Jurkat, Clone E6-1 (cell line): ENCODE measurements at regions not wholly inside any gene's neighbourhood (a gene's known extent, or its start where the extent isn't known, plus 50 kb on each side); places are given as distances from the start of the nearest gene placed in this dataset.

ENCODE experiments used
- DNase-seq: peaks from one replicate; pipeline ENCODE4 v3.0.0-alpha.2; 2011; ENCODE audit warnings: low read depth, low spot score
- H3K4me3 ChIP-seq: 2 replicates; pipeline ENCODE4 v1.5.1; 2011; ENCODE audit warnings: mild to moderate bottlenecking, low read length, control low read depth, moderate library complexity

DNA sequence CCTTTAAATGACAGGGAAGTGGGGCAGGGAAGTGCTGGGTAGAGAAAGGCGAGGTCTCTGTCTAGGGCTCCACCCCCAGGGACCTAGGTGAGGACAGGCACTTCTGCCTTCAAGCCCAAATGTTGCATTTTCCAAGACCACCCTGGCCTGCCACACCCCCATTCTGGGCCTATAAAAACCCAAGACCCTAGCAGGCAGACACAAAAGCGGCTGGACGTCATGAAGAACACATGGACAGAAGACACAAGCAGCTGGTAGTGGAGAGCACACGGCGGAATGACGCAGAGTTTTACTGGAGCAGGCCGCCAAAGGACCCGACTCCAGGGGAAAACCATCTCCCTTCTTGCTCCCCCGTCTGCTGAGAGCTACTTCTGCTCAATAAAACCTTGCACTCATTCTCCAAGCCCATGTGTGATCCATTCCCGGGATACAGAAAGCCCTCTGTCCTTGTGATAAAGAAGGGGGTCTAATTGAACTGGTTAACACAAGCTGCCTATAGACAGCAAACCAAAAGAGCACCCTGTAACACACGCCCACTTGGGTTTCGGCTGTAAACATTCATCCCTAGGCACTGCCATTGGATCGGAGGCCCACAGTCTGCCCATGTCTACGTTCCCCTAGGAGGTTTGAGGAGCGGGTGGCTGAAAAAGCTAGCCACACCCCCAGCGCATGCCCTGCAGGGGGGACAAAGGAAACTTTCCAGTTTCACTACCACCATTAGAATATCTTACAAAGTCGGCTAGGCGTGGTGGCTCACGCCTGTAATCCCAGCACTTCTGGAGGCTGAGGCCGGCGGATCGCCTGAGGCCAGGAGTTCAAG lies 622.2 kb upstream of the SALL1 start:
- no peak overlapping the region for H3K4me3 ChIP-seq
- DNase-seq = no peak

DNA sequence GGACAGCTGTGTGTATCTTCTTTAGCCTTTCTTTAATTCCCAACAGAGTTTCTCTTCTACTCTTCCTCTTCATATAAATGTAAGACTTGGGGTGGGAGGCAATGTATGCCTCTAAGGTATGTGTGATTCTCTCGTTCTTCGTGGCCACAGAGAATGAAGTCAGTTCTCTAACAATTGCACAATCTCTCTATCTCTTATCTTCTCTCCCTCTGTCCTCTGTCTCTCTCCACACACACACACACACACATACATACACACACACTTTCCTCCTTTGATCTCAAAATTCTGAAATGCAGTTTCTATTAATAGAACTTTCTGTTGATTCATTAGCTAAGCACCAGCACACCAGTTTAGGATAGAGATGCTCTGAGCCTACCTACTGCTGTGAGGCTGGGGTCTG lies 615.7 kb upstream of the SALL1 start:
- no peak for DNase-seq

DNA sequence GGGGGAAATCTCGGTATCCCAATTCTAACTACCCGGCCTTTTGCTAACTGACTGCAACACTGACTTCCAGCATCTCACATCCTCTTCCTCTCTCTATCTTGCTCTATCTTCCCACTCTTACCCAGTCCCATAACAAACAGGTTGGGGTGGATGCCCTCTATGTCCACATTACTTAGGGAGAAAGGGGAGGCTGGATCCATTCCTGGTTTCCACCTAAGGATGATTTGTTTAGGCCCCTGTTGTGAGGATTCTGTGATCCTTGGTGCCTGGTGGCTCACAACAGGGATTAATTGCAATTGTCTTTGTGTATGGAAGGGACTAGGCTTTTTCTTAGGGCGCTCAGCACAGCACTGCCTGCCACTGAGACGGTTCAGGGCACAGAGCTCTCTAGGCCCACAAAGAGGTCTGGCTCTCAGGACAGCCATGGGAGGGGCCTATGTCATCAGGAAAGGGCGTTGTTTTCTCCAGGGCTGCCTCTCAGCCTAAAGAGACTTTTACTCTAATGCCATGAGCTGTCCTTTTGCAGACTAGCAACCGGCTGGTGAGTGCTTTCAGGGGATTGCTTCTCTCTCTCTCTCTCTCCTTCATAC lies 612.1 kb upstream of the SALL1 start:
- no peak overlapping the region for H3K4me3 ChIP-seq
- DNase-seq = no peak

More for the DNA sequence above, 615.7 kb upstream of the SALL1 start:
- no peak overlapping the region for H3K4me3 ChIP-seq

DNA sequence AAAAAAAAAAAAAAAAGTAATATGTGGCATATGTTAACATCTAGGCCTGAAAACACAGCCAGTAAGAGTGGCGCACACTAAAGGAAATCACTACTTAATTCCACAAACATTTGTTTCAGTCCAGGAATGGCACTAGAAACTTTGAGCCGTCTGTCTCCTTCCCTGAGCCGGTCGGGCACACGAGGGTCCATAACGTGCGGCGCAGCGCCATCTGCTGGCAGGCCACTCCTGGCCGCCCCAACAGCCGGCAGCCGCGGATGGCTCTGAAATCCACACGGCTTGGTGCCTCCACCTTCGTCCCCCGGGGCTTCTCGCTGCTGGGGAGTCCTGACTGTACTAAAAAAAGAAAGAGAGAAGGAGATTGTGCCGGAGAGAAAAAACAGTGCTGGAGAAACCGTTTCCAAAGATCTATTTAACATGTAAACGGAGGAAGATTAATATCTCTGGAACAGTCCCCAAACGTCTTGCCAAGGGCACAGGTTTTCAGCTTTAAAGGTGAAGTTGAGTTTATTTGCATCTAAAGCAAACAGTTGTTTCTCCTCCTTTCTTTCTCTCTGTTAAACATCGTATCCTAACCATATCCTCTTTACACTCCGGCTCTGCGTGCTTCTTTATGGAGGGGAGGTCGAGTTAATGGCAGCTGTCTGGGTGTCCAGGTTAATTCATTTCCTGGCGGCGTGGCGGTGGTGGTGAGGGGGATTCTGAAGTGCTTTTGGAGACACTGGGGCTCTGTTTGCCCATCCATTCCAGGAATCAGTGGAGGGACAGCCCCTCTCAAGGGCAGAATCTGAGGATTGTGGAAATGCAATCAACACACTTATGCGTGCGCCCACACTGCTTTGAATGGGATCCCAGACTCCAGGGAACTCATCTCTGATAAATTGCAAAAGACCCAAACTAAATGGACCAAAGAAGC lies 611.3 kb upstream of the SALL1 start:
- DNase-seq = peak; percentile 28
- no peak overlapping the region for H3K4me3 ChIP-seq

DNA sequence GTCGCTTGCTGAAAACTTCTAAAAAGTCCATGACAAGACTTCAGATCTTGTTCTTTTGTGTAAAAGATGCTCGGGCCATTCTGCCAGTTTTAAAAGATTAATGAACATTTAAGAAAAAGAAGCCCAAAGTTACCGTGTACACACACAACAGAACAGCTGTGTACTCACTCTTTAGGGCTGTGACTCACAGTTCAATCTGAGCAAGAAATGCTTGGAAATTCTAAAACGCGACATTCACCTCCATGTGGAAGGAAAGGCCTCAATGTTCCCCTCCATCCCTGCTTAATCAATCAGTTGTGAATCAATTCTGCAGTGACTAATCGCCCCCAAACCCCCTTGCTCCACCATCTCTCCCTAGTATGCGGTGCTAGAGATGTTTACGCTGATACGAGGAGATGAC lies 609.9 kb upstream of the SALL1 start:
- DNase-seq = no peak
- no peak overlapping the region for H3K4me3 ChIP-seq

DNA sequence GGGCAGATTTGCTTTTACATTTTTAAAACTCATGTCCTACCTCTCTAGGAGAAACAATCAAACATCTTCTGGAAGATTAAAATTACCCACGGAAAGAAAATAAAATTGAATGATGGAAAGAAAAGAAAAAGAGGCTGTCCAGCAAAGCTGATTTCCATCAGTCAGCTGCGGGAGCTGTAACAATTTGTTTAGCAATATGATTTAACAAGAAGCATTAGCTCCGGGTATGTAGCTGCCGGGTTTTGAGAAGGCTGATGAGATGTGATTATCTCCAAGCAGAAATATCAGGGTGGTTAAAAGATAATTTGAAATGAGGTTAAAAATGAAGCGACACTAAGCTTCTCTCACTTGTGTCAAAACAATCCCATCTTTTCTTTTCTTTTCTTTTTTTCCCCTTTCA lies 608.9 kb upstream of the SALL1 start:
- DNase-seq = no peak

DNA sequence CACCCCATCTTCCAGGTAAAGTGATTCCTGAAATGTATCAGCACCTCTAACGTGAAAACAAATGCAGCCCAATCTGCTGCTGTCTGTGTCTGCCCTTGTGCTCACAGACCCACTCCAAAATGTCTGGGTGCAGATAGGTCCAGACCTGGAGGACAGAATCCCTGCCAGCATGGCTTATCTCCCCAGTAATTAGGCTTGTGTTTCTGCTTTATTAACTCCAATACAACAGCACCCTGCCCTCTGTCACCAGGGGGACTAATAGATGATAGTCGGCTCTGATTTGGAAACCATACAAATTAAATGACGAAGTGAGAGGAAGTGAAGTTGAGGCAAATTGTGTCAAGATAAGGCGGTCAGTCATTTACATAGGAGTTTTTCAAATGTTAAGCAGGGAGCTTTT lies 608.3 kb upstream of the SALL1 start:
- no peak overlapping the region for H3K4me3 ChIP-seq
- no peak for DNase-seq

More for the DNA sequence above, 608.9 kb upstream of the SALL1 start:
- no peak overlapping the region for H3K4me3 ChIP-seq

DNA sequence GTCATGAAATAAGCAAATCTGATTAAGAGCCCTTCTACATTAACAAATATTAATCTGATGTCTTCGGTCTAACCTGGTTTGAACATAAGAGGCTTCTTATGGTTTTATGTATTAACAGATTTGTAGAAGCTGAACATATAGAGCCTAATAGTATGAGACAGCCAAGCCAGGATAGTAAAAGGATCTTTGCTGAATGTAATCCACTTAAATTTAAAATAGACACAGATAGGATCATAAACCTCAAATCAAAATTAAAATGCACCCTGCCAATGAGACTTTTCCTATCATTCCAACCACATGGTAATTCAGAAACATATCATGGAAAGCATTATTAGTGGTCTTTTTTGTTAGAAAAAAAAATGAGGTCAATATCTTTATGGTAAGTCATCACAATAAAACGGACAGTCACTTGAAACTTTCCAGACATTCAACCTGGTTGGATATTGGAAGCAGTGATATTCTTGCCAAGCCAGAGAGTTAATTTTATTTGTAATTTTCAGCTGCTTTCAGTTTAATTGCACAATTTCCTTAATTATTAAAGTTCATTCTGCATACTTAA lies 606.9 kb upstream of the SALL1 start:
- H3K4me3 ChIP-seq = no peak overlapping the region
- no peak for DNase-seq

DNA sequence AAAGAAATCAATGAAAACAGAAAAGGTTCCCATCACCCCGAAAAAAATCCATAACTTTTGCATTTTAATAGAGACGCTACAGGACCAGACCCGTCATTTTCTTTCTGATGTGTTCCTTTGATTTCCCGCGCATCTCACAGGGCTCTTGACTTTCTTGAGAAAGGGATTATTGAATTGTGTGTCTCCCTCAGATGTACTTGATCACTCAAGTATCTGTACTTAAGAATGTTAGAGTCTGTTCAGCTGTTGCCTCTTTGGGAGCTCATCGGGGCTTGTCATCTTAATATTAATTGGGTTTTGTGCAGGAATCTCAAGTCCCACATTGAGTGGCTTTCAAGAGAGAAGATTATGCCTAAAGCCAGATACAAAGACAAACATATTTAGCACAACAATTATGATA lies 606.4 kb upstream of the SALL1 start:
- no peak overlapping the region for H3K4me3 ChIP-seq
- no peak for DNase-seq

DNA sequence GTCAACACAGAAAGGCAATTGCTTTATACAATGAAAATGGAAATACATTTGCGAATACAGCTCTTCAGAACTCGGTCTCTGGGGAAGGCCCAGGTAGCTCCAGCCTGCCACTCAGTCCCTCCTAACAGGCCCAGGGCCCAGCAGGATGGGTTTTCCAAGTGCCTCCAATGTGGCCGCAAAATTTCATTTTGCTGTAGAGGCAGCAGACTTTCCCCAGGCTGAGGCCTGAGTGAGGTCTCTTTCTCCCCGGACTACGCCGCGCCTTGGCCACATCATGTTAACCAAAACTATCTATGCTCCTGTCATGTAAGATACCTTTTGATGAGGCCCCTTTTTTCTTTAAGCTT lies 606.0 kb upstream of the SALL1 start:
- no peak for DNase-seq

DNA sequence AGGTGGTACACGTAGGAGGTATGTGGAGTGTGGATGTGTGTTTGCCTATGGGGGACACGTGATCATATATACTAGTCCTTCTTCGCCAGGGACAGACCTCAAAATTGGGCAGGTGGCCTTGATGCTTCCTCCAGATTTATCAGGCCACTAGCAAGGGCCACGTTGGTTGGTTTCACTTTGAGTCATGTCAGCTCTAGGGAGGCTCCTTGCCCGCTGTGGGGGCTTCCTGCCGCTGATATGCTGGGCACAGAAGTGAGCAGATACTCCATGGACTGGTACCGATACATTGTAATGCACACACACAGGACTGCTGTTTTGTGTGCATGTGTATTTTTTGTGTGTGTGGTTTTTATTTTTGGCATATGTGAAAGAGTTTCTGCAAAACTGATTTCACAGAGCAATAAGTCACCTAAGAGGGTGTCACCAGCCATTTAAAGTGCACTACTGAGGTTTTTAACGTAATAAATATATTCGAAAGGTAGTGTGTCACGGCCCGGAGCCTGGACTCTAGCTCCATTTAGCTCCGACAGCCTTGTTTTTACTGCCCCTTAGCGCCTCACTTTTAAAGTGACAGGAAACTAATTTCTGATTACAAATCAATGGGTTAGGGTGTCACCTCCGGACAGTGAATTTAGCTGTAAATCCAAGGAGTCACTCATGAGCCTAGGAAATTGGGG lies 605.5 kb upstream of the SALL1 start:
- H3K4me3 ChIP-seq = no peak overlapping the region
- no peak for DNase-seq

More for the DNA sequence above, 606.0 kb upstream of the SALL1 start:
- H3K4me3 ChIP-seq = no peak overlapping the region

DNA sequence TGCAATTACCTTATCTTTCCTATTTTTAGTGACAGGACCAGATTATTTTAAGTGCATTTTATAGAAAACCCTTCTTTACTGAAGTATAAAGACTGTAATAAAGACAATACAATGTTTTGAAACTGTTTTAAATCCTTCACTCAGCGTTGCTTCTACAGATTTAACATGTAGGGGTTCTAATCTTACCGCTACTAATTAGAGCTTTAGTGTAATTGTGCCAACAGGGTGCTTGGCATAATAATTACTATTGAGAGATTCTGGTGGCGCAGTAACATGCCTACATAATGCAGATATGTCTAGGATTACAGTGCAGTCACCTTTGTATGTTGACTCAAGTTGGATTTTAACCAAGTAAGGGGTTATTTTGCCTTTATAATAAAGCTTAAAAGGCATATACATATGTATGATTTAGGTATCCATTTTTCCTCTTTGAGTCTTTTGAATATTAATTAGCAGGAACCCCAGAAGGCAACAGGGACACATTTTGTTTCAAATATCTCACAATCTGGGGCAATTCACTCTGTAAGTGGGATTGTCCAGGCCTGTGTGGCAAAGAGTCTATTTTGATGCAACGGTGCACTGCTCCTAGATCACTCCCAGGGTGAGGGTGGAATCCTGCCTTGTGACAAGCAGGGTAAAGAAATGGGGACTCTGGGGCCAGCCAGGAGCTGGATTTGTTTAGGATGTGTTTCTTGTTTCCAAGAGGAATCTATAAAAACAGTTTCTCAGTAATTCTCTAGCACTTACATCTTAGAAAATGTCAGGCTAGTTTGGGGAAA lies 604.7 kb upstream of the SALL1 start:
- DNase-seq = no peak
- H3K4me3 ChIP-seq = no peak overlapping the region

DNA sequence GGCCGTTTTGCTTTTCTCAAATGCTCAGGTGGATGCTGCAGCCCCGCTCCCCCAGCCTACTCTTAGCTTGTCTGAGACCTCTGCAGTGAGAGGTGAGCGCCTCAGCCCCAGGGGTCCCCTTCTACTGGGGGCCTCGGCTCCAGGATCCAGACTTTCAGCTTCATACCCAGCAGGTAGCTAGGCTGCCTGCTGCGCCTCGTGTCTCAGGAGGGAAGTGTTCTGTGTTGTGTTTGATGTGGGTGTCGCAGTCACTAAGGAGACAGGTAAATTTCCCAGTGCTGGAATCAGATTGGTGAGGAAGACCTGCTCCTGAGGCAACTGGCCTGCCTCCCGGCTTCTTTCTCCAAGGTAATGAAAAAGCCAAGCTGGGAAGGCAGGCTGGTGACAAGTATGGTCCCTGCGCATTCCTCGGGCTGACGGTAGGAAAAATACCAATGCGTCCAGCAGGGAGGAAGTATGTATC lies 604.0 kb upstream of the SALL1 start:
- no peak for DNase-seq
- H3K4me3 ChIP-seq = no peak overlapping the region

DNA sequence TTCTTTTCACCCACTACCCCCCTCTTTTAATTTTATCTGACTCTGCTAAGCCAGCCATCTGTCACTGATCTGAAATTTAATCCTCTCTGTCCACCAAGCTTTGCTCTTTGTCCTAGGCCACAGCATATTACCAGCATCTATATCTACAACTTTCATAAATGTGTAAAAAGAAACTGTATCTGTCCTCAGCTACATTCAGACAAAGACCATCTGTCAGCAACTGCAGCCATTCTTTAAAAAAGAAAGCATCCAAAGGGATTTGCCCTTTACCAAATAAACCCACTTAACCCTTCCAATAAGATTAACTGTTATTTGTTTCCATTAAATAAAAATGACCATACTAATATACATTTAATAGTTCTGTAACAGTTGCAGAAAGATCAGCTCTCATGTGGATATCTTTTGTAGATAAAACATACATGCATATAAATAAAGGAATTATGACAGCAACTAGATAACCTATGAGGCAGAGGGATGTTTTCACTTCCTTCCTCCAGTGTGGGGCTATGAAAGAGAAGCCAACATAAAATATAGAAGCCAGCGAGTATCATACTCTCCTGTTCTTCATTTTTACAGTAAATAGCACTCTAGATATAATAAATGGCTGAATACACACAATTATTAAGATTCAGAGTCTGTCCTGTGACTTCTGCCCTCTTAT lies 602.5 kb upstream of the SALL1 start:
- no peak for DNase-seq
- H3K4me3 ChIP-seq = no peak overlapping the region

DNA sequence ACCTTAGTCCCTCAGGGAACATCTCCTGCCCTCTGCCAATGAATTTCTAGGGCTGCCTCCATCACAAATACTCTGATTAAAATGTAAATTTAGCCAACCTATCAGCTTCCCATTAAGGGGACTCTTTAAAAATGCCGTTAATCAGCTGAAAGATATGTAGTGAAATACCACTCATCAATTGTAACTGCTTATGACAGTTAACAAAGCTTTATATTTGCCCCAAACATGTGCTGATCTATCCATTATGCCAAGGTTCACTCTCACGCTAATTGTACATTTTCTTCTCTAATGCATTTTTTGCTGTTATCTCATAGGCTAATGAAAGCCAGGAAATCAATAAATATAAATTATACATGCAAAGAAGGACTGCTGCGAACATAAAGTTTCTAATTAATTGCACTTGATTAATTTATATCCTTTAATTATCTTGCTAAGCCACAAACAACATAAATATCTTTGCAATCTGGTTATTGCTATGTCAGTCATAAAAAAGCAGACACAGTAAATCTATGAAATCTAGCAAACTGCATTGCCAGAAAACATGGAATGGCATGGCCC lies 601.4 kb upstream of the SALL1 start:
- H3K4me3 ChIP-seq = no peak overlapping the region
- no peak for DNase-seq

DNA sequence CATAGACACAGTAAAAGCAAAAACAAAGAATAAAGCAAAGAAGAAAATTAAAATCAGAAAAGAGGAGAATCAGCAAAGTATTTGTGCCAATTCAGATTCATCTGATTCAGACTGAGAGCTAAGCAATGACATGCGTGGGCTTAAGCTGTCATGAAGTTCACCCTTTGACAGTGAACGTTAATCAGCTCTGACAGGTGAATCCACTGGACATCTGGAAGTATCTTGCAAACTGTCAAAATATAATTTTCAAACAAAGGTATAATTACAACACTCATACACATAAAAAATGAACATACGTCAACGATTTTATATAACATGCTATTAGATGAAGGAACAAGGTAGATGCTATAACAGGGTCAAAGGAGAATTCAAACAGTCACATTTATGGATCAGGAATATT lies 596.3 kb upstream of the SALL1 start:
- DNase-seq = no peak
- no peak overlapping the region for H3K4me3 ChIP-seq

DNA sequence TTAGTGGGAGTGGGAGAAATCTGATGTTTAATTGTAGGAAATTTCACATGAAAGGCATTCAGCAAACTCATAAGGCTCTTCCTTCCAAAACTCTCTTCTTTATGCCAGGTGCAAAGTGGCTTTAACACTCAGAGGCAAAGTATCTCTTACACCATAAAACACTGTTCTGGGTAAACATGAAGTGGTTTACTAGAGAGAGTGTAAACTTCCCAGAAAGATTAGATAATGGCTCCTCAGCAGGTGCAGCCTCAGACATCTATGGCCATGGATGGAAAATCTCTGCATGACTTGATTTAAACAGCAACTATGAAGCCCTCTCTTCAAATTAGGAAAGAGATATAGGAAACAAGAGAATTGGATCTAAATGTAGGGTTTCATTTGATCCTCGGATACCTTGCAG lies 583.1 kb upstream of the SALL1 start:
- no peak for DNase-seq

DNA sequence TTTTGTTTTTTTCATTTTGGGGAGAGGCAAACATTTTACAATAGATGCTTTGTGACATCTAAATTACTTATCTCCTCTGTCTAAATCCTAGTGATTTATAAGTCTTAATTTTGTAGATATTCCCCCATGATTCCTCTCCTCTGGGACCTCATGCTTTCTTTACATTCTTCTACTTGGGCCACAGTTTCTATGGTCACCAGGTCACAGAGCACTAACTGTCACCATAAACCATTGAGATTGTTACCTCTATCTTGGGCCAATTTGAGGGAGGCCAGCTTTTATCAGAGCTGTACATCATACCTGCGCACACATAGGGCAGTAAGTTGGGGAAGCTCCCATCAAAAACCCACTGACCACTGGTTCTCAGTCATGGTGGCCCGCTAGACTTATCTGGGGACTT lies 582.1 kb upstream of the SALL1 start:
- no peak overlapping the region for H3K4me3 ChIP-seq
- DNase-seq = no peak

More for the DNA sequence above, 583.1 kb upstream of the SALL1 start:
- H3K4me3 ChIP-seq = no peak overlapping the region
